Motor neuron (in vitro differentiated cells): ENCODE measurements at regions not wholly inside any gene's neighbourhood (a gene's known extent, or its start where the extent isn't known, plus 50 kb on each side); places are given as distances from the start of the nearest gene placed in this dataset.

Source experiments
- ATAC-seq, 8 experiments: fragments of 200-7000 bp; cut with Tn5 transposase; replicated peaks in 6 of 8; 2 replicates each; pipeline ENCODE4 v1.8.0; 2021; ENCODE audit warnings: mild to moderate bottlenecking in 8 of 8, moderate library complexity in 8 of 8
- H3K27ac ChIP-seq, 2 donors: fragments of 250-450 bp; sonication (Bioruptor Pico); 2 replicates each; pipeline ENCODE4 v1.9.0; 2021; ENCODE audit warnings: antibody characterized with exemption in 2 of 2, mild to moderate bottlenecking in 2 of 2, moderate library complexity in 1 of 2
- H3K4me1 ChIP-seq, 2 donors: fragments of 250-450 bp; sonication (Bioruptor Pico); replicated peaks in 1 of 2; 2 replicates each; pipeline ENCODE4 v1.6.1; 2021; ENCODE audit warnings: antibody characterized with exemption in 2 of 2, mild to moderate bottlenecking in 2 of 2, moderate library complexity in 1 of 2
- H3K4me3 ChIP-seq, 5 donors: fragments of 250-450 bp; sonication (Bioruptor Pico); 2 replicates each; pipeline ENCODE4 v1.9.0; 2021; ENCODE audit warnings: antibody characterized with exemption in 5 of 5, mild to moderate bottlenecking in 5 of 5, moderate library complexity in 4 of 5
- WGBS, 10 experiments: fragments of 450-650 bp; shearing (Covaris generic); methylation state at CpG; one replicate each; pipeline ENCODE4 v1.0.0; 2022; 5-methylcytosine and 5-hydroxymethylcytosine counted together
- in situ Hi-C, 9 experiments: fragments of 400-800 bp; cut with MboI; loops; one replicate each; pipeline ENCODE4 v1.15.0; 2021; ENCODE audit warnings: low sequenced_read_pairs in 9 of 9, low pct_unique_long_range_greater_than_20kb in 2 of 9; ENCODE audit not compliant: unreplicated experiment in 9 of 9

DNA sequence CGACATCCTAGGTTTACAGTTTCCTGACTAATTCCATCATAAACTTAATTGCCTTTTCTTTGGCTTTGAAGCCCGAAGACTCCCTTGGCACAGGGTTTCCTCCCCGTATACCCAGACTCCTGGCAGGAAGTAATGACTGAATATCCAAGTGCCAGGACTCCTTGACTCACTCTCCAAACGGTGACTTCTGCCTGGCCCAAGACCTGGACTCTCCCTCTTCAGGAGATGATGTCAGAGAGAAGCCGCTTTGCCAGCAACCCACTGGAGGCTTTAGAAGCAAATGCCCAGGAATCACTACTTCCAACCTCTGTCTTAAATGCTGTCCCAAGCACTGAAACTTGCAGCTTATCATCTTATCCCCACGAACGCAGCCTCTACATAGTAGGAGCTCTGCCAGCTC lies 146.5 kb downstream of the RGS9 start:
- in situ Hi-C loops: loop anchor here in 7 of 9 experiments (25.0 kb wide), 3 partner anchors 279 to 879 kb away; partner anchors contain the start of gene AXIN2 (in 3 of the 7)
- WGBS, 10 experiments: 56 to 96% (median 78%) methylated on average over 3 to 7 of the region's 7 CpGs; no CpG with 5 or more reads in 3 of the 10 experiments

DNA sequence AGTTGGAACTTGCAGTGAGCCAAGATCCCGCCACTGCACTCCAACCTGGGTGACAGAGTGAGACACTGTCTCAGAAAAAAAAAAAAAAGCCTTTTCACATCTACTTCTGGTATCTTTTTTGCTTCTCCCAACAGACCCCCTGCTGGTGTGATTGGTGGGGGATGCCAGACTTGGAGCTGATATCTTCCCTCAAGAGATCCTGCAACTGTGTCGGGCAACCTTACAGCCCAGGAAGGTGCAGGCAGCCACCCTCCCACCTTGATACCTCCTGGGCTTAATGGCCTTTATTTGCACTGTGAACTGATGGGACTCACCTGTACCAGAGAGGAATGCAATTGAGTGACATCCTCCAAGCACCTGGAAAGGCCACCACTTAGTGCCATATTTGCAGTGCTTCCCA lies 142.3 kb downstream of the RGS9 start:
- in situ Hi-C loops: loop anchor here in 7 of 9 experiments (25.0 kb wide), 3 partner anchors 283 to 883 kb away; partner anchors contain the start of gene AXIN2 (in 3 of the 7)
- no CpG with 5 or more reads among the region's 2 CpGs for WGBS, 10 experiments
- H3K4me1 ChIP-seq: peaks cover 0 to 3% of the 10 kb centered on the region in 2 donors
- H3K4me3 ChIP-seq: no peak overlapping the region
- H3K27ac ChIP-seq: no peak overlapping the region
- no peak for ATAC-seq

More for the DNA sequence above, 146.5 kb downstream of the RGS9 start:
- no peak overlapping the region for H3K27ac ChIP-seq
- ATAC-seq: no peak
- H3K4me3 ChIP-seq: no peak overlapping the region
- no peaks in the 10 kb centered on the region for H3K4me1 ChIP-seq

DNA sequence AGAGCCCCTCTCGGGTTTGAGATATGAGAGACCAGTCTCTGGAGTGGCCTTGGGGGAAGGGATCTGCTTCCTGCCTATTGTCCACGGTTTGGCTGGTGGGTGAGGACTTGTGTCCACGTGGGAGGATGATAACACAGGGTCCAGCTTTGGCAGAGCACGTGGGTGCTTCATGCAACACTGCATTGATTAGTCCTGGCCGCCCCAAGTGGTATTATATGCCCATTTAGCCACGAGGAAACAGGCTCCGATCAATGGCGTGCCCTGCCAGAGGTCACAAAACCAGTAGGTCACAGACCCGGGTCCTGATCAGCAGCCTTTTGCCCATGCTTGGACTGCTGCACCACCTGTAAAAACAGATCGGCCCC lies 141.6 kb downstream of the RGS9 start:
- H3K4me3 ChIP-seq: no peak overlapping the region
- in situ Hi-C loops: loop anchor here in 7 of 9 experiments (25.0 kb wide), 3 partner anchors 283 to 883 kb away; partner anchors contain the start of gene AXIN2 (in 3 of the 7)
- no peak overlapping the region for H3K27ac ChIP-seq
- 55 to 95% (median 71%) methylated on average over 2 to 7 of the region's 10 CpGs; no CpG with 5 or more reads in 4 of the 10 experiments for WGBS, 10 experiments
- ATAC-seq: peak in 2 of 8 experiments; percentile 6 to 19
- peaks cover 0 to 3% of the 10 kb centered on the region in 2 donors for H3K4me1 ChIP-seq

DNA sequence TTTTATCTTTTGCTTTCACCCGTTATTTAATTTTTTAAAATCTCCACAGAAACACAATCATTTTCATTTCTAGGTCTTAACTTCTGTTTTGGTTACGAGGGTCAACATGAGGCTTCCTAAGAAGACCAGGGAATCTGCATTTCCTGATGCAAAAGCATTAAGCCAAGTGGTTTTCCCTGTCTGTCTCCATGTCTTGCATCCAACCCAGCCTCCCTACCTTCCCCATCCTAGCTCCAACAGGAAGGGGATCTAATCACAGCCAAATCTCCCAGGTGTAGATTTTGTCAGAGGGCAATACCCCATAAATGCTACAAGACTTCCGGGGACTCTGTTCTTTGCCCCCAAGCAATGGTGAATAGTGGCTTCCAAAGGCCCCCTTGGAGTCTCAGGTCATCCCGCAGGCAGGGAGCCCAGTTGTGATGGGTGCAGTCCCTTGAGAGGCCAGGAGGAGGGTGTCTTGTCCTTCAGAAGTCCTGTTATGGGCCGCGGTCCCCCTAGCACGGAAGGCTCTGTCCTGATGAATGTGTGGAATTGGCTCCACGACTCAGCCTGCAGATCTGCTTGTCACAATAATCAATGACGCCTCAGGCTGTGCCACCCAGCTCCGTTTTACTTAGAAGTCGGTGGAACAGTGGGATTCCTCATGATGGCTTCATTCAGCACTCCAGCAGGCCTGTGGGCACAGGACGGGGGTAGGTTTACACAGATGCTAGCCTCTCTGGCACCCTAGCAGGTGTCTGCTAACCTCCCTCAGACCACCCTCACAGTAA lies 141.1 kb downstream of the RGS9 start:
- in situ Hi-C loops: loop anchor here in 7 of 9 experiments (25.0 kb wide), 3 partner anchors 284 to 884 kb away; partner anchors contain the start of gene AXIN2 (in 3 of the 7)
- peaks cover 0 to 3% of the 10 kb centered on the region in 2 donors for H3K4me1 ChIP-seq
- peak; percentile 86 to 99 (median 94) for ATAC-seq
- no peak overlapping the region for H3K4me3 ChIP-seq
- no peak overlapping the region for H3K27ac ChIP-seq
- WGBS, 10 experiments: 0 to 100% (median 26%) methylated on average over 1 to 9 of the region's 12 CpGs; no CpG with 5 or more reads in 1 of the 10 experiments

DNA sequence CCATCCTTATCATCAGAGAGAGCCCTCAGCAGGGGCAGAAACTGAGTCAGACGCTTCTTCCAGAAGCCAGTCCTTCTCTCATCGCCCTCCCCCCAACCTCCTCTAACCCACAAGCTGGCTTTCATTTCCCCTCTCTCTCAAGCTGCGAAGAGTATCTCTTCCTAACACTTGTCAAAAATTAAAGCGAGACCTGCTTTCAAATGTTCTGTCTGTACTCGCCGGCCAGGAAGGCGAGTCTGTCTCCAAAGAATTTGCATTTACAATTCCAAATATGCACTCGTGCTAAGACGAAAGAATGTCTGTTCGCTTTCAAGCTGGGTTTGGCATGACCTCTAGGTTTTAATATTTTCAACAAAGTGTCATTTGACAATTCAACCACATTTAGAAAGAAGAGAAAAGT lies 140.4 kb downstream of the RGS9 start:
- in situ Hi-C loops: loop anchor here in 7 of 9 experiments (25.0 kb wide), 3 partner anchors 285 to 885 kb away; partner anchors contain the start of gene AXIN2 (in 3 of the 7)
- no peak overlapping the region for H3K4me3 ChIP-seq
- H3K27ac ChIP-seq: no peak overlapping the region
- WGBS, 10 experiments: 0 to 93% (median 38%) methylated on average over 2 to 10 of the region's 10 CpGs; no CpG with 5 or more reads in 2 of the 10 experiments
- peaks cover 0 to 3% of the 10 kb centered on the region in 2 donors for H3K4me1 ChIP-seq
- peak in 3 of 8 experiments; percentile 61 to 70 (median 69) for ATAC-seq
